ENCODE measurements at regions not wholly inside any gene's neighbourhood (a gene's known extent, or its start where the extent isn't known, plus 50 kb on each side); places are given as distances from the start of the nearest gene placed in this dataset.

- no peak for DNase-seq (ENCODE audit: low spot score)
These were observed 236.9 kb upstream of the PLEKHG7 start for GRCh38 chr12:92465786-92466295.

DNA sequence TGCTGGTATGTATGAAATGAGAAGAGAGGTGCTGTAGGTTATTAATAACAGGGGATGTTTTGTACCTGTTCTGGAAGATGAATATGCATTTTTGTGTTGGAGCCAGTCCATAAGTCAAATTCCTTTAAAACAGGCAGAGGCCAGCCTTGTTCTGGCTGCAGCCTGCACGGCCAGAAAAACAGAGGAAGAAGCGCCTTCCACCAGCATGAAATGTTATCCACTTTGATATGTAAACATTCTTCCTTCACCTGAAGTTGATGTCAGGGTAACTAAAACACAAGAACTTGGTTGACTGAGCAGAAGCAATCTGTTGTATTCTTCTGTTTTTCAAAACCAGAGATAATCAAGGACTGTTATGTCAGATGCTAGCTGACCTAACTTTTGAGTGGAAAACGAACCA is 237.9 kb upstream of the PLEKHG7 start:
- DNase-seq (ENCODE audit: low spot score) = no peak

DNA sequence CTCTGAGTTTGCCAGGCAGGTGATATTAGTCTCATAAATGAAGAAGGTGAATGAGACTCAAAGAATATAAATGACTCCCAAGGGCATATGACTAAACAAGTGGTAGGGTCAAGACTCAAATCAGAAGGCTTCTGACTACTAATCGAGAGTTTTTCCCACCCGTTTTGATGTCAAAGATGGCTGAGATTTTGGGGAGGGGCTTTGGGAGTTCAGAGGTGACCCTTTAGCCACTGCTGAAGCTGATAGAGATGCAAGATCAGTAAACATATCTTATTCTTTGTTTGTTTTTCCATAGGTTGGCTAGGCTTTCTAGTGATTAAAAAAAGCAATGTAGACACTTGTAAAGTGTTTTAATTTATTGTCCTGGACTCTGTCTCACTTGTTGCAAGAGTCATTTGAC is 239.6 kb upstream of the PLEKHG7 start:
- DNase-seq (ENCODE audit: low spot score) = no peak

DNA sequence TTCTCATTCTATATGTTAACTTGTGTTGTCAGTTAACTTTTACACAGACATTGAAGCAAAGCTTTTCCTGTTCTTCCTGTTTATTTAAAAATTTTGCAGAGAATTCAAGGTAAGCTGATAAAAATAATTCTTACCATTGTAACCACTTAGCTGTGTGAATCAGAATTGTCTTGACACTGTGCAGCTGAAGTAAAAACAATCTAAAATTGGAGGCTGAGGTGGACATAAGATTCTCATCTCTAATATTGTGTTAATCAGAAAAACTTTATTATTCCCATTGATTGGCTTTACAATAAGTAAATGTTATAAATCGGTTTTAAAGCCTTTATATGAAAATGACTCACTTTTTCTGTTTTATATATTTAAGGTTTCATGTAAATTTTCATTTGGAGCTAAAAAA is 240.3 kb upstream of the PLEKHG7 start:
- DNase-seq (ENCODE audit: low spot score) = no peak

DNA sequence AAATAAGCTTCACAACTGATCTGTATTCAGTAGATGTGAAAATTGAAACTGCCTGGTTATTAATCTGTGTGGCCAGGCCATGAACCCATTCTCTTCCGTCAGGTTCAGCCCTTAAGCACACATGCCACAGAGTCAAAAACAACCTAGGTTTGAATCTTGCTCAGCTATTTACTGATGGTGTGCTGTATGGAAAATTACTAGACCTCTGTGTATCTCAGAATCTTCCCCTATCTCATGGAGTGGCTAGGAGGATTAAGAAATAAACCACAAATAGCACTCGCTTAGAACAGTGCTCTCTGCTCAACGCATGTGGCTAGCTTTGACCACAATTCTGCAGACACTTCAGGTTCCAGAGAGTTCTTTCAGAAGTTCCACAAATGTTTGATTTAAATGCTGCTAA is 240.7 kb upstream of the PLEKHG7 start:
- DNase-seq (ENCODE audit: low spot score) = peak; percentile 66

GRCh38 chr12:92459850-92460249 is 242.9 kb upstream of the PLEKHG7 start:
- DNase-seq (ENCODE audit: low spot score) = no peak

DNA sequence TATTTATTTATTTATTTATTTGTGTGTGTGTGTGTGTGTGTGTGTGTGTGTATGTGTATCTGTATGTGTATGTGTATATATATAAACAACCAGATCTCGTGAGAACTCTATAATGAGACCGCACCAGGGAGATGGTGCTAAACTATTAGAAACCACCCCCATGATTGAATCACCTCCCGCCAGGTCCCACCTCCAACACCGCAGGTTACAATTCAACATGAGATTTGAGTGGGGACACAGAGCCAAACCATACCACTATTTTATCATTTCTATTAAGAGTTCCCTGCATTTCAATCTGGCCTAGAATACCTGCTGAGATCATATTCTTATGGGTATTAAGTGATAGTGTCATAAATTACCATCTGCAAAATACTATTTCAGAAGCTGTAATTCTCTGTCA is 243.8 kb upstream of the PLEKHG7 start:
- no peak for DNase-seq (ENCODE audit: low spot score)

- DNase-seq (ENCODE audit: low spot score) = no peak
These were observed 245.2 kb upstream of the PLEKHG7 start for GRCh38 chr12:92457458-92458180.

DNA sequence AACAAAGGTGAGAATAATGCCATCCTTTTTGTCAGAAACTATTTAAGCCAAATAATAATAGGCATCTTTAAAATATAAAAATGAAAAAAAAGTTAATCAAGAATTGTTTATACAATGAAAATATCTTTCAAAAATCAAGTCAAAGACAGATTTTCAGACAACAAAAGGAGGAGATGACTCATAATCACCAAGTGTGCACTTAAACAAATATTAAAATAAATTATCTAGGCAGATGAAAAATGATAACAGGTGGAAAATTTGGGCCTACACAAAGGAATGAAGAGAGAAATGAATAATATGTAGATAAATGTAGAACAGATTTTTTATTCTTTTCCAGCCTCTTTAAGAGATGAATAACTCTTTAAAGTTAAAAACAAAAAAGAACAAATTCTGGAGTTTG is 250.0 kb upstream of the PLEKHG7 start:
- no peak for DNase-seq (ENCODE audit: low spot score)

- no peak for DNase-seq (ENCODE audit: low spot score)
These were observed 256.7 kb upstream of the PLEKHG7 start for GRCh38 chr12:92446083-92446460.

- DNase-seq (ENCODE audit: low spot score) = no peak
These were observed 257.3 kb upstream of the PLEKHG7 start for GRCh38 chr12:92445253-92446082.

DNA sequence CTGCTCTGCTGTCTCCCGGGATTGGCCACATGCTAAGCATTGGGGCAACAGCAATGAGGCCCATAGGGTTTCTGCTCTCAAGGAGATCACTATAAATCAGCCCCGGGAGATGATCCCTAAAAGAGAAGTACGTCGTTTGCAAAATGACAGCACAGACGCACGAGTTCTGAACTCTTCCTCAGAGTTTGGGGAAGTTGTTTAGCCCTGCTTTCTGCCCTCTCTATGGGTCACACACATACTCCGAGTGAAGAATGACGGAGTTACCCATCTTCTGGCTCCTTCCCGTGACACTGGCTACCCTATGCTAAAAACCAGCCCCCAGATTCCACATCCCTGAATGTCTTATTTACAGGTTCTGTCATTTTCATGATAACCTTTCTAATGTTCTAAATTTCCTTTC is 258.0 kb upstream of the PLEKHG7 start:
- no peak for DNase-seq (ENCODE audit: low spot score)

- DNase-seq (ENCODE audit: low spot score) = no peak
These were observed 260.0 kb upstream of the PLEKHG7 start for GRCh38 chr12:92442782-92443181.

DNA sequence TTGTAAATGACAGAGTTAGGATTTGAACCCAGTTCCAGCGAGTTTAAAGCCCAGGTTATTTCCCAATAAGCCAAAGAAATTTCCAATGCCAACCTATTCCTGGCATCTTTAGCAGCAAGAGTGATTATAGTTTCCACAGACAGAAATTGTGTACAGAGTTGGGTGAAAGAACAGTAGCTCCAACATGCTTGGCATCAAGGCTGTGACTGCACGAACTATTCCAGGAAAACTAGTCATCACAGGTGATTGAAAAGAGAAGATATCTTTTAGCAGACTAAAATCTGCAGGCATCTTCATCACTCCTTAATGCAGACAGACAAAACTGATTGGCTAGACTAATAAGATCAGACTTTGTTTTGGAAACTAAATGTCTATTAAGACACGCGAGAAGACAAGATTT is 262.7 kb upstream of the PLEKHG7 start:
- no peak for DNase-seq (ENCODE audit: low spot score)

DNA sequence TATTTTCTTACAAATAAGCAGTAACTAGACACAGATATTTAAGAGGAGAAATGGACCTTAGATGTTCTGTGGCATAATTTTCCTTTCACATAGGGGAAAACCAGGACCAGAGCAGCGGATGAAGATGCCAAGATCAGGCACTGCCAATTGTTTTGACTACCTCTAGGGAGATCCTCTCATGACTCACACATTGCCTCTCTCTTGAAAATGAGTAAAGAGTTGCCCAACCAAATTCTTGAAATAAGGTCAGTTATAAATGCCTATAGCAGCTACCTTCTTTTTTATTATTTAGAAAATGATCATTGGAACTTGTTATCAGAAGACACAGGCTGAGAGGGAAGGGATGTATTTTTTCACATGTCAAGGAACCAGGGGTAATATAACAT is 263.4 kb upstream of the PLEKHG7 start:
- DNase-seq (ENCODE audit: low spot score) = no peak

DNA sequence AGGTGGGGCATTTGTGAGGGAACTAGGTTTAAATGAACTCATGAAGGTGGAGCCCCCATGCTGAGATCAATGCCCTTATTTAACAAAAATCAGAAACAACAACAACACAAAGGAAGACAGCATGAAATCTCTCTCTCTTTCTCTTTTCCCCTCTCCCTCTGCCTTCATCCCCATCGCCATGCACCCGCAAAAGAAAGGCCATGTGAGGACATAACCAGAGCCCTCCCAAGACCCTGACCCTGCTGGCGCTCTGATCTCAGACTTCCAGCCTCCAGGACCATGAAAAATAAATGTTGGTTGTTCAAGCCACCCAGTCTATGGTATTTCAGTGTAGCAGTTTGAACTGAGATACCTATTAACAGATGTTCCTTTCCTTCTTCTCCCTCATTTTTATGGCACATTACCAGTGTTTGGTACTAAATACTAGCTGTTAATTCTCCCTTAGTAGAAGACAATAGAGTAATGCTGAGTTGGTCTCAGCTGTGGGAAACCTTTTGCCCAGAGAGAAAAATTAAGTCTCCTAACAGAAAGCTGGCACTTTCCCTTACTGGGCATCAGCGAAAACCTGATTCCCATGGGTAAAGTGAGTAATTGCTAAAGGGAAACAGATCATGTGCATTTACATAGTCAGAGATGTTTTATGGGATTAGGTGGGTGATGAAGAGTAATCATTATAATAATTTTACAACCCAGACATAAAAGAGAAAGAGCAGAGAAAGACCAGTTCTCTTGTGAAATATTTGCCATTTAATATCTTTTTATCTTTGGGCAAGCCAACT is 264.0 kb upstream of the PLEKHG7 start:
- DNase-seq (ENCODE audit: low spot score) = no peak

- no peak for DNase-seq (ENCODE audit: low spot score)
These were observed 265.3 kb upstream of the PLEKHG7 start for GRCh38 chr12:92437452-92437851.

GRCh38 chr12:92436856-92437255 is 265.9 kb upstream of the PLEKHG7 start:
- no peak for DNase-seq (ENCODE audit: low spot score)

- no peak for DNase-seq (ENCODE audit: low spot score)
These were observed 268.2 kb upstream of the PLEKHG7 start for GRCh38 chr12:92434607-92435025.

DNA sequence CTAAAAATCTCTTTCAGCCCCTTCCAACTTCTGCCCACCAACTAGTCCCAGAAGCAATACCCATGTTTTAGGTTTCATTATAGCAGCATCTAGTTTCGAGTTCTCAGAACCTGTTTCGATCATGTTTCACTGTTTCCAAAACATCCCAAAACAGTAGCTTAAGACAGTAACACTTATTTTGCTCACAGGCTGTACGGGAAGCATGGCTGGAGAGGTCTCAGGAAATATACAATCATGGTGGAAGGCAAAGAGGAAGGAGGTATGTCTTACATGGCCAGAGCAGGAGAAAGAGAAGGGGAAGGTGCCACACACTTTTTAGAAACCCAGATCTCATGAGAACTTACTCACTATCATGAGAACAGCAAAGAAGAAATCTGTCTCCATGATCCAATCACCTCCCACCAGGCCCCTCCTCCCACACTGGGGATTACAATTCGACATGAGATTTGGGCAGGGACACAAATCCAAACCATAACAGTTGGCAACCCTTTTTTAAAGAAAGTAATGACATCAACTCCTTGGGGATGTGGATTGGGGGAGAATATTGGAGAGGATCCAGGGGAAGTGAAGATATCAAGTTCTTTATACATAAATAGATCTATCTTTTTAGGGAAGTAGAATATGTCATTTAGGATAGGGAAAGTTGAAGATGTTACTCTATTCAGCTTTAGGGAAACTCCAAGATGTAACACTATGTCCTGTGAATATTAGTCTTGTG is 269.9 kb upstream of the PLEKHG7 start:
- DNase-seq (ENCODE audit: low spot score) = no peak

GRCh38 chr12:92431146-92431545 is 271.6 kb upstream of the PLEKHG7 start:
- no peak for DNase-seq (ENCODE audit: low spot score)

DNA sequence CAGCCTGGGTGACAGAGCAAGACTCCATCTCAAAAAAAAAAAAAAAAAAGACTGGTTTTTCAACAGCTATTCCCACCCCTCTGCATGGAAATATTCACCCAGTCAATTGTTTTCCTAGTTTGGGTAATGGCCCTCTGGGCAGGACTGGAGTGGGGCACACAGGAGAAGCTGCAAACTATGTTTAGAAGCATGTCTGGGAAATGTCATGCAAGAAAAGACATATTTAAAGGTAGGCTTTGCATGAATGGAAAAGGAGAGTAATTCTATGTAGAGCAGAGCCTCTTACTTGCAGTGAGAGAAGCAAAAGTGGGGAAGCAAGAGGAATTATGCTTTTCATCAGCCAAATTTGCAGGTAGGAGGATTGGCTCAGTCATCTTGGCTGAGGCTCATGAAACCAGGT is 276.5 kb upstream of the PLEKHG7 start:
- no peak for DNase-seq (ENCODE audit: low spot score)

Data from H4 (cell line).